ENCODE measurements at regions not wholly inside any gene's neighbourhood (a gene's known extent, or its start where the extent isn't known, plus 50 kb on each side); places are given as distances from the start of the nearest gene placed in this dataset.
A peak's percentile ranks its signal among the peaks of the same experiment; 100 is the strongest.

DNA sequence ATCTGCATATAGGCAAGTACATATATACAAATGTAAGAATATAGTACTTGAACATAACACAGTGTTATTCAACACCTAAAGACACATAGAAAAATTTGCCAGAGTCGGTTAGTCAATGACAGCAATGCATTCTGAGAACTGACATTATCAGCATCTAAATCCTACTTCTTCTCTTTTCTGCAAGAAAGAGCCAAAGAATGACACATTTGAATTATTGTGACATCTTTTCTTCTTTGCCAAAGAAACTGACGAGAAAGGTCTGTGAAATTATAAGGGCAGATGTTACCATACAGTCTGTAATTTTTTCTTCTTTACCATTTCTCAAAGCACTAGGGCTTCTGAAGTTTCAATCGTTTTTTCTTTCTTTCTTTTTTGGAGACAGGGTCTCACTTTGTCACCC is 350.9 kb upstream of the NBEA start:
- DNase-seq: no peak

DNA sequence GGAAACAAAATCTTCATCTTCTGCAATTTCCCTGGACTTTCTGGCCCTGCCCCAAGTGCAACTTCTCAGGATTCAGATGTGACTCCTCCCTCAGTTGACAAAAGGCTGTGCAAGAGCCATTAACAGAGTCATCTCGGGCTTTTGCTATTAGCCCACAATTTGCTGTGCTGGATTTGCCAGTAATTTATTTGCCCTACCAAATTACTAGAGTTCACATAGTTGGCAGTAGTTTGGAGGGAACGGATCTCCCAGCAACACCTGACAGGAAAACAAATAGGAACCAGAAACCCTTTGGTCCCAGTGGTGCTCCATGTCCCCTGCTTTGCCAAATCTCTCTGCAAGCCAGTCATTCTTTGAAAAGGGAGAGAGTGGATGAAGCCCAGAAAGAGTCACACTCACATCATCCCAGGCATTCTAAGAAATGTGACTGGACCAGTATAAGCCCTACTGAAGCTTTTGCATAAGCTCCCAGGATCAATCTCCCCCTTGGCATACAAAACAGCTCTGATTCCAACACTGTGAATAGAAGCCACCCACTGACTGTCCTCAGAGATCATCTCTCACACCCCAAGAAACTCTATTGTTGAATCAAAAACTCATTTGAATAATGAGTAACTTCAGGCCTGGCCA is 350.1 kb upstream of the NBEA start:
- DNase-seq: no peak

DNA sequence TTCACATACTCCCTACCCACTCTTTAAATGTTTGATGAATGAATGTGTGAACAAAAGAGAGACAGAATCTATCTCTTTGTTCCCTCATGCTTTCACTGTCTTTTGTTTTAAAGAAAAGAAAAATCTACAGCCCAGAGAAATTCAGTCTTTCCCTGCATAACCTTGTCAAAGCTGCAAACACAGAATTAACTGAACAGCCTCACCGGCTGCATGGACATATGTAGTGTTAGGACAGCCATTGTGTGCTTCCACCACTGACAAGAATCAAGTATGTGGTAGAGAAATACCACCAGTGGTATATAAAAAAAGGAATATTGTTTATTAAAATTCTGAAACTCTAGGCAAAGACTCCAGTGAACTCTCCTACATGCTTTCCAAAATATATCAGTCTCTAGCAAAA is 348.4 kb upstream of the NBEA start:
- no peak for DNase-seq

DNA sequence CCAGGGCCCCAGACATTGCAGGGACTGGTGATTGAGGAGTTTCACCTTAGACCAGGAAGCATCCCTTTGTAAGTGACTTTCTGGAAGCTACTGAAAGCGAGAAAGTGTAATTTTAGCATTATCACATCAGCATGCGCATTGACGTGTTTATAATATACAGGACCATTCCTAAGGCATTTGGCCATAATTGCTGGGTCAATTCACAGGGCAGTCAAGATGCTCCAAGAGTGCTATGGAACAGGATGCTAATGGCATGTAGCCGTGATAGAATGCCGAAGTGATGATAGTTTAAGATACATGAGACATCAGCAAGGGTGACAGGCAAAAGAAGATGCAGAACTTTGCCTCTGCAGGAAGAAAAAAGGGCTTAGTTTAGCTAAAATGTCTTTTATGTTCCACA is 347.6 kb upstream of the NBEA start:
- DNase-seq: no peak

DNA sequence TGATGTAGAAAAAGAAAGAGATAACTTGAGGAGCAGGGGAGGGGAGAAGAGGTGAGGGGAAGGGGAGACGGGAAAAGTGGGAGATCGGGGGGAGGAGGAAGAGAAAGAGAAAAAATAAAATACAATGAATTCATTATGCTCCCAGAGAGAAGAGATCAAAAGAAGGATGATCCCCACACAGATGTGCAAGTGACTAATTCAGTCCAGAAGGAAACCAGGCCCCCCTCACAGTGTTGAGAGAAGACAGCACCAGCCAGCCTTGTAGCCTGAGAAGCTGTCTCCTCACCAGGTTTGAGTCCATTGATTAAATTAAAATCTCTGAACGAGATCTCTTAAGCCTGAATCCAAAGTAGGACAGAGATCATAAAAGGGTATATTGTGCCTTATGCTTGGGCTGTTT is 333.7 kb upstream of the NBEA start:
- DNase-seq: no peak

DNA sequence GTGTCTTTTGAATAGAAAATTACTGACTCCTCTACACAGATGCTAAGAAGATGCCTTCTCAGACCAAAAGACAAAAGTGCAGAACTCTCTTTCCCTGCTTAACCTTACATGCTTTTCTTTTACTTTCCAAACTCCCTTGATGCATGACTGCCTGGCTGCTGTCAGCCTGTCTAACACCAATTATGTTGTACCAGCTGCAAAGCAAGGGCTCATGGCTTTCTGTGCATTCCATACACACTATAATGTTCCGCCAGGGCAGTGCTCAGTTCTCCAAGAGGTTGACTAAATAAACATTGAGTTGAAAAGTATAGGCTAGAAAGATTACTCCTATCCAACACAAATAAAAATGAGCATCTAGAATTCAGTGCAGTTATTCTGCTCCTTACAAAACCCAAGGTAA is 330.4 kb upstream of the NBEA start:
- DNase-seq: no peak

DNA sequence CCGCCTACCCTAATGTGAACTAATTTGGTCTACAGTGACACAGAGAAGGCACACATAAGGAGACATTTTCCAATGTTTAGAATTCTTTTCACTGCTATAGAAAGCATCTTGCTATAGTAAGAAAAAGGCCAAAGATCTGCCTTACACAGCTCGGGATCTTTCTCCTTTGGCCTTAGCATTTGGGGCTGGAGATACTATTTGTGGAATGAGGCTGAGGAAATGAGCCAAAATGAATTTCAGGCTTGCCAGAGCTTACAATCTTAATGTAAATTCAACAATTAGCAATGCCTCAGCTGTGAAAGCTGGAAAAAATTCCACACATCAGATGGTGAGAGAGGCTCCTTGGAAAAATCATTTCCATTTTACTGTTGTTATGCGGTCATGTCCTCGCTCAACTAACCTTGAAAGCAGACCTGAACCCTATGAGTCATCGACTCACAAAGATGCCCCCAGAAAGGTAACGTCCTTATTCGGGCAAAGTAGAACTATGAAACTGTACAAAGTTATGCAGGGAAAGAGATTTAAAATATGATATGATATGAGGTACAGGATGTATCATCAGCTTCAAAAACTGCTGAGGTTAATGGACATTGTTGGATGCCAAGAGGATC is 324.5 kb upstream of the NBEA start:
- DNase-seq: peak; percentile 47

DNA sequence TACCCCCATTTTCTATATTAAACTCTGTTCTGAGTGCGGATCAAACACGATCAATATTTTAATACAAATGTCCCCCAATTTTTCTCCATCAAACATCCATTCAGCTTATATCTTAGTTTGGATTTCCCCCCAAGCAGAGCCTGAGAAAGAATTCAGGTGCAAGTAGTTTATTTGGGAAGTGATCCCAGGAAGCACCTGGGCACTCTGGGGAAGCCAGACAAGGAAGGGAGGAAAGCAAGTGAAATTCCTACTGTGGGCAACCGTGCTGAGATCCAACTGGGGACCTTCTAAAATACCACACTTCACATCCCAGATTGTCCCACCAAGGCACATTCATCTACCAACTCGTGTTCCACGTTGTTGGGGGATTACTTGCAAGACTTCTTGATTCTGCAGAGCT is 323.4 kb upstream of the NBEA start:
- no peak for DNase-seq

DNA sequence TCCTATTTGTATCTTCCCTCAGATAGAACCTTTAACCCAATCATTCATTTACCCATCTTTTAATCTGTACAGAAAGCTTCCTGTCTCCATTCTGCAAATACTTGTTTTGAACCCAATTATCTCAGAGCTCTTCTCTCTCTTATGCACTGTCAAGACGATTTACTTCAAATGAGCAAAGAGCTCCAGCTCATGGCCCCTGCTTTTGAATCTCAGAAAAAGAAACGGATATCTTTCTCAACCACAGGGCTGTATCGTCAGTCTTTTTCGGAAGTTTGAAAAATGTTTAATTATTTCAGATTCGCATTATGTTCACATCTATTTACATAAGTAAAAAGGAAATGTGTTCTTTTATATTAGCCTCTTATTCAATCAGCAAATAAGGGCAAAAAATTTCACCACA is 322.7 kb upstream of the NBEA start:
- no peak for DNase-seq

DNA sequence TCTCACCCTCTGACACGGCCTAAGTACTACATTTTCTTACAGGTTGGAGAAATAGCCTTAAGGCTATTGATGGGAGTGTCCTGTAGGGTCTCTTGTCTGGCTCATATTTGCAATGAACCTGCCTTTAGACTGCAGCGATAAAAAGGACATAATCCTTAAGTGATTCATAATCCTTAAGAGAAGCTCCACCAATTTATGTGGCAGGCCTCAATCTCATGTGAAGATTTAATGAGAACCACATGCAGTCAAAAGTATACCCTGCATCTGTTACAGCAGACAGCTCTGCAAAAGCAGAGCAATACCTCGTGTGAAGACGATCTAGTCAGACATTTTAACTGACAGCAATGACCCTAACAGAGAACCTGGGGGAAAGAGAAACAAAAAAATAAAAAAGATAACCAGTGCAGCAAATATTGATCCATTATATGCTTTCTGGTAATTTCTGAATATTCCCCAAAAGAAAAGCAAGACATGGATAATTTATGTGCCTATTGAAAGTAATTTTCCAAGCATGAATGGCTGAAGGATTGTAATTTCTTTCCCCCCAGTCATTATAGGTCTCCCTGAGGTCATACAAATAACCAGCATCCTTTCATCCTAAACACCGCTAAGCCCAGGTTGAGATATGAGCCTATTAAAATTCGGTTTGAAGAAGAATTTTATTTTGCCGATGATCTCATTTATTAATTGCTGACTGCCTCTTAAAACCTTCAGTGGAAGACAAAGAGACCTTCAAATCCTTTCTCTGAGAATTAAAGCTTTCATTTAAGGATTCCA is 321.8 kb upstream of the NBEA start:
- DNase-seq: peak; percentile 65

DNA sequence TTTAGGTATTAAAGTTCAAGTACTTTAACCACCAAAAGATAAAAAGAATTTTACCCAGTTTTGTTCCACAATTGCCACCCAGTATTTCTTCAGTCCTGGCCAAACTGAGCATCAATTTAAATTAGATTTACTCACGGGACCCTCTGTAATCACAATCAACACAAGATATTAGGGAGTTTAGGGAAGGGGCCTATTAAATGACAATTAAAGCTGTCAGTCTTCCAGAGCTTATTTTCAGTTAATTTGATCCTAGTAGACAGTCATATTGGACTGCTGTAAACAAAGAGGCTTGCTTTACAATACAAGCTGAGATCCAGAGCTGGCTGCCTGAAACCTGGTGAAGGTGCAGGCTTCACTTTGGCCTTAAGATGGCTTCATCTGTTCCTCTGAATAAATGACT is 321.2 kb upstream of the NBEA start:
- DNase-seq: no peak

DNA sequence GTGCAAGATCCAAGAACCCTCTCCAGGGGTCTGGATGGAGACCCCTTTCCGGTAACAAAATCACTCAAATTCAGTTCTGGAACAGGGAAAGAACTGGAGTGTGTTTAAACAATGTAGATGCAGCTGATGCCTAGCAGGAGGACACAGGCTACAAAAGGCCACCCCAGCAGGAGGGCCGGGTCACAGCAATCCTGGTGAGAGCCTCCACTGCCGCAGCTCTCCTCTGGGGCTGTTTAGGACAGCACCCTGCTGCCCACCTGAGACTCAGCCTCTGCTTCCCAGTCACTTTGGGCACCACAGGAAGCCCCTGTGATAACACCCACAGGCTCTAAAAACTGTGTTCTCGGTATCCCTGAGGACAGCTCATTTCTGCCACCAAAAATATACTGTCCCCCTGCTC is 318.7 kb upstream of the NBEA start:
- DNase-seq: no peak

DNA sequence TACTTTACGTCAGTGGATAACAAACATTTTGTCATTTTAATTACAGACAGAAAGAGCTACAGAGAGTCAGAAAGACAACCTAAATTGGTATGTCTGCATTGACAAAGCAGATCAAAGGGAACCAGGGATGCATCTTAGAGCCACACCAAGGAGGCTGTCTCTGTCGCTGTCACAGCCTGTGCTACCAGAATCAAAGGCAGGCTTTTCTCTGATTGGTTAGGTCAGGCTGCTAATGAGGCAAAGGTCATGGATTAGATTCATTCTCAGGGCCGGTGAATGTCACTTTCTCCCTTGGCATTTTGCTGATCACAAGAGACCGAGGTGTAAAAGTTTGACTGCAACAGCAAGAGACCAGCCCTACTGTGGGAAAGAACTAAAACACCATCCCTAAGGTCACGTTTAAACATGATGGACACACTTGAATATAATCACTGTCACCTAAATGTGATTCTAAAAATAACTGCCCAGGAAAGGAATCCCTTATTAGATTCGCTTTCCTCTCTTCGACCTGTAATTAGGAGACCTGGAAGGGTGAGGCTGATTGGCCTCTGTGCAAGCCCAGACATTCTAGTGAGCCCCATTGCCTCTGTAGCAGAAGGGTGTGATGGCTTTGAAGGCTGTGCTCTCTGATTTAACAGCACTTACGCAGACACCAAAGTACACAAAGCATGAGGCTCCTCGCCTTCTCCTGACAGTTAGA is 314.4 kb upstream of the NBEA start:
- DNase-seq: no peak

DNA sequence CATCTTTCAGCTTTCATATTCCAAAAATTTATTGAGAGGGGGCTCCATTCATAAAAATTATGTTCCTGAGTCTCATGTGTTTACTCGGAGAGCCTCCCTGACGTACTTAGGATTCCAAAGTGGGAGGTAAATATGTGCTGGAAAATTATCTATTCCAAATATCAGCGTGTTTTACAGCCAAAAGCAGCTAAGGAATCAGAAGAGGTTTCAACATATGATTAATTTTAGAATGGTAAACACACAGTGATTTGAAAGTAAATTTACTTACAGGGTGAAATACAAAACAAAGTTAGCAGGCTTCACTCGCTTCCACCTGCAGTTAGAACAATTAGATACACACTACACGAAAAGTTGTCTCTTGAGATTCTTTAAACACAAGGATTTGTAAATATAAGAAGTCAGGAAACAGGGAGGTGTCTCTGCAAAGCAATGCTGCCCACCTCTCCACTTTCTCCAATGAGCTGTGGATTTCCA is 313.8 kb upstream of the NBEA start:
- no peak for DNase-seq

DNA sequence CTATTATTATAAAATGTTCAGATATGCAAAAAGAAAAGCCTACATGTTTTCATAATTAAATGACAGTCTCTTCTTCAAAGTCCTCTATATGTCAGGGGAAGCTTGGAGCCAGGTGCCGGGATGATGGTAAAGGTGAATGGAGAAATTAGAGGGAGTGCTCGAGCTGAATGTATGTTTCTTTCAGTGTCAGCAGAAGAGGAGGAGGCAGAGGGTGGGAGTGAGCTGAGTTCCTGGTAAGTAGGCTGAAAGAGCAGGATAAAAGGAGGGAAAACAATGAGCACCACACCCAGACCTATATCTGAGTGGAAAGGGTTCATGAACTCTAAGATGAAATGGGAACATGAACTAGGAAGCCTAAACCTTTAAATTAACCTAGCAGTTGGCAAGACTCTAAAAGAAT is 307.6 kb upstream of the NBEA start:
- no peak for DNase-seq

DNA sequence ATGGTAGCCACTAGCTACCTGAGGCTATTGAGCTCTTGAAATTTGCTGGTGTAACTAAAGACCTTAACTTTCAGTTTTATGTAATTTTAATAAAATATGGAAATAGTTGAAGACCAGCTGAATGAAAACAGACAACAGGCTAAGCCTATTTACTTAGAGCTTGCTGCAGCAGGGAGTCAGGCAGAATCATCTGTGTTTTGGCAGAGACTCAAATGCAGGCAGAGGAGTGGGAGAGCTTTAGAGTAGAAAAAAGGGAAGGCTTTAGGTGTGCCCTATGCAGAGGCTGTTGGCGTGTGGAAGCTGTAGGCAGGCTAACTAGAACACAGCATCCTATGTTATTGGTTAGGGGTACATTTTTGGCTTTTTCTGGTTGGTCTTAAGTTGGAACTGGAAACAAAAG is 304.9 kb upstream of the NBEA start:
- DNase-seq: no peak

DNA sequence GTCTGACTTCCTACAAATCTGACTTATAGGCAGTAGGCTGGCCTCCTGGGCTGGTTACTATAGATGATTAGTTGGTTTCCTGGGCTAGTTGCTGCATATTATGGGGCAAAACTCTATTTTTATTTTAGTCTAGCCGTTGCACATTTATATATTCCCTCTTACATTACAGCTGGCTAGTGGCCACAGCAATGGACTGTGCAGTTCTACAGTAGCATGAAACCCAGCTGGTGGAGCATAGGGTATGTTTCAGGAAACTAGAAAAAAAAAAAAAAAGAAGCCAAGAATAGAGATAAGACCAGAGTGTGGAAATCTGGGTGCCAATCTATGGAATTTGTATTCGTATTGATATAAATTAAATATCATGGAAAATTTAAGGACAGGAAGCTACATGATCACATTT is 304.4 kb upstream of the NBEA start:
- DNase-seq: no peak

DNA sequence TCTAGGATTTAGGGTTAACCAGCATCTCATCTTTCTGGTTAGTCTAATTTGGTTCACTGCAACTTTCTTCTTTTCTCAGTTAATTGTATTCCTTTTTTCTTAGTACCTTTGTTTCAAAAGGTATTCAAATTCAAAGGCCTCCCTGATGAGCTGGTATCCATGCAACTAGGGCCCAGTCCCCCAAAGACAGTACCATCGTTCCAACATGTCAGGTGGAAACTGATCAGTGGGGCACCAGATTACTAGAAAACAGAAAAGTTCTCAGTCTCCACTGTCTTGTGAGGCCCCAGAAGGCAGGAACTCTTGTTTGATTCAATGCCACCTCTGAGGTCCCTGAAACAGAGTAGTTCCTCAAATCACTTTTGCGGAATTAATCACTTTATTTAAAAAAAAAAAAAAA is 303.2 kb upstream of the NBEA start:
- no peak for DNase-seq

DNA sequence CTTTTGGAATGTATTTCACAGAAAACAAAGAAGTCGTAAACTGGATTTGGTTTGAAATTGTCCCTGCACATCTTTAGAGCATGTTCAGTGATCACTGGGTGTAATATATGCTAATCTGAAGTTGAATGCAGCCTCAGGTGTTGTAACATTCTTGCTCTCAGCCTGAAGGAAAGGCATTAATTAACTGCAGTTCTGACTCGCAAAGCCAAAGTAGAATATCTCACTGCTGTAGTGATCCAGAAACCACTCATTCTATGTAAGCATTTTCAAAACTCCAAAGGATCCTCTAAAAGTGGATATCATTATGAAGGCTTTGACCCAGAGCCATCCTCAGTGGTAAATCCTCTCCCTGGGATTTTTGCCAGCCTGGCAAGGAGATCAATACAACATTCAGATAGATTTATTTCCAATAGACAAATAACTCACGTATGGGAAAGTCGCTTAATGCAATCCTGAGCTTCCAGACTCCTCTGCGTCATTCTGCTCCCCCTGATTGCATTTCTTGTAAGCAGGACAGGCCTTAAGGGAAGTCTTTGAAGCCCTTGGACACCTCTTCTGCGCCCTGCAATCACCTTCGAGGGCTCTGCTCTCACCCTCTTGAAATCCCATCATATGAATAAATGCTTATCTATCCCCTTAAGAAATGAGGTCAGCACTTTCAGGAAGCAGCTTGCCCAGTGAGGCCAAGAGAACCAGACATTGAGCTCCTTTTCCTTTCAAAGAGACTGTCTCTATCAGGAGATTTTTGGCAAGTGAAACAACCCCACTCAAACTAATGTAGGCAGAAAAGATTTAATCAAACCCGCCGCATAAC is 301.7 kb upstream of the NBEA start:
- DNase-seq: no peak

DNA sequence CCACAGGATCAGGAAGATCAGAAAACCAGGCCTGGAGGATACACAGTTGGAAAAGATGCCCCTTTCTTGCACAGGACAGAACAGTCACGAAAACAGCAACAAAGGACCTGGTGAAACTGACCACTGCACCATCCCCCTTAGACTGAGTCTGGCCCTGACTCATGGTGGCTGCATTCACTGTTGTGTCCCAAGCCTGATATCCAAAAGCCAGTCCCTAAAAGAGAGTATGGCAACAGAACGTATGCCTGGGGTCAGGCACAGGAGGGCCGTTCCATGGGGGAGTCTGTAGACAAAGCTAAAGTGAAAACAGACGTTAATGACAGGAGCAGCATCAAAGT is 301.1 kb upstream of the NBEA start:
- DNase-seq: no peak

DNA sequence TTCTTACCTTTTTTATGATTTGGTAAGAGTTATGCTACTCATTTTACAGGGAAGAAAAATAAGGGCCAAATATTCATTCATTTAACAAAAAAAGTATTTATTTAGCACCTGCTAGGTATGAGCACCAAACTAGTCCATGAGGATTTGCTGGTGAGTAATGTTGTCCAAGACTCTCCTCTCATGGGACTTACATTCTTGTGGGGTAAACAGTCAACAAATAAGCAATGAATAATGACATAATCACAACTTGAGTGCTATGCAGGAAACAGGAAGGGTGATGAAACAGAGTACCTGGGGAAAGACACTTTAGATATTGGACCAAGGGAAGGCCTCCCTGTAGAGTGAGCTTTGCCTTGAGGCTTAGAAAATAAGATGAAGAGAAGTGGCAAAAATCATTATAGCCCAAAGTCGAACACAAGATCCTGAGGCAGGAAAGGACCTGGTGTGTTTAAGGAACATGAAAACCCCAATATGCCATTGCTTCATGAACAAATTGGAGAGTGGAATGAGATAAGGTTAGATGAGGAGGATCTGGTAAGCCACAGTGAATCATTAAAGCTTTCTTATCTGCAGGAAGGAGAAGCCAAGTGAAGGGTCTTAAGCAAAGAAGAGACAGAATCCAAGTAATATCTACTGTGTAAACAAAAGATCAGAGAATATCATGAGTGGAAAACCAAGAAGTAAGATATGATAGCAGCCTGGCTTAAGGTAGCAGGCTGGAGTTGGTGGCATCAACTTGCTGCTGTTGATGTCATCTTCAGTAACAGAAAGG is 294.5 kb upstream of the NBEA start:
- no peak for DNase-seq

DNA sequence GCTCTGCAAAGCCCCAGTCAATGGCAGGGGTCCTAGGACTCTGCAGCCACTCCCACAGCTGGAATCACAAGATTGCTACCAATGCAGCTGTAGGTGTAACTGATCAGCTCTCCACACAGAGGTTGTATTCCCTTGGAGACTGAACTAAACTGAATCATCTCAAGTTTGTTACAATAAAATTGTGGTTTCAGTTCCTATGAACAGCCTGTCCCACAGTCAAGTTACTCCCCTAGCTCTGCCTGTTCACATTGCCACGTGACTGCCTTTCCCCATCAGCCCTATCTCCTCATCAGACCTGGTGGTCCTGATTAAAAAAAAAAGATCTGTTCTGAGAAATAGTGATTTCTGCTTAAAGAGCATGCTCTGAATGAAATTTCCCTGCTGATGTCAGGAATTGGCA is 287.9 kb upstream of the NBEA start:
- DNase-seq: peak; percentile 65
